GM12891 (cell line): ENCODE measurements at regions not wholly inside any gene's neighbourhood (a gene's known extent, or its start where the extent isn't known, plus 50 kb on each side); places are given as distances from the start of the nearest gene placed in this dataset.

Experiments
- POLR2AphosphoS5 ChIP-seq: IDR thresholded peaks from 2 replicates; pipeline ENCODE4 v1.6.1; 2011; ENCODE audit warnings: low read depth, low read length, control low read depth
- TAF1 ChIP-seq: IDR thresholded peaks from 2 replicates; pipeline ENCODE4 v1.6.1; 2011; ENCODE audit warnings: low read depth, low read length, control low read depth

DNA sequence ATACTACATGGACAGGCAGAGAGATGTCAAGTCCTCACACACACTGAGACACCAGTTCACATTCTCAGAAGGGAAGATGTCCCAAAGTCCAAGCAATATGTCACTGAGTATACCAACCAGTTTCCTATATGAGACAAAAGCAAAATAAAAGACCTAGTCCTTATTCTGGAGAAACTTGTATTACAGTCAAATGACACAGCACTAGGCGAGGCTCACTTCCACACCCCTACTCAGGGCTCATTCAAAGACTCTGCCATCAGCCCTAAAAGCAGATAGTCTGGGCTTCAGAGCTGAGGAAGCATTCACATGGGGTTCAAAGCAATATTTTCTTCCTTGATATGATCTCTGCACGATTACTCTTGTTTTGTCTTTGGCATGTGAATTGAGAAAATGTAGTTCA, 129.9 kb upstream of the UBL3 start:
- TF ChIP-seq TAF1 = no peak
- no peak for TF ChIP-seq POLR2AphosphoS5
